ENCODE measurements at regions not wholly inside any gene's neighbourhood (a gene's known extent, or its start where the extent isn't known, plus 50 kb on each side); places are given as distances from the start of the nearest gene placed in this dataset.
"Not testable (repeated sequence)": the region's sequence is repeated elsewhere in the genome, so short reads cannot be mapped to it uniquely, and the experiment has no call there.

- DNase-seq (ENCODE audit: low read depth in 2 of 2) = peak in 1 of 2 experiments; percentile 2
Measured at GRCh38 chr14:83548061-83548839, 1981.7 kb upstream of the FLRT2 start.

- DNase-seq (ENCODE audit: low read depth in 2 of 2) = peak in 1 of 2 experiments; percentile 3
Measured at GRCh38 chr14:83556065-83556464, 1973.9 kb upstream of the FLRT2 start.

- peak; percentile 35 to 40 for DNase-seq (ENCODE audit: low read depth in 2 of 2)
Measured at GRCh38 chr14:83556746-83557453, 1973.0 kb upstream of the FLRT2 start.

- DNase-seq (ENCODE audit: low read depth in 2 of 2) = no peak
Measured at GRCh38 chr14:83558946-83559345, 1971.0 kb upstream of the FLRT2 start.

- DNase-seq (ENCODE audit: low read depth in 2 of 2) = peak; percentile 28 to 36
Measured at GRCh38 chr14:83559721-83560120, 1970.2 kb upstream of the FLRT2 start.

- no peak for DNase-seq (ENCODE audit: low read depth in 2 of 2)
Measured at GRCh38 chr14:83561261-83561660, 1968.7 kb upstream of the FLRT2 start.

GRCh38 chr14:83566567-83566966 lies 1963.4 kb upstream of the FLRT2 start:
- no peak for DNase-seq (ENCODE audit: low read depth in 2 of 2)

GRCh38 chr14:83568141-83568540 lies 1961.8 kb upstream of the FLRT2 start:
- DNase-seq (ENCODE audit: low read depth in 2 of 2) = peak in 1 of 2 experiments; percentile 4

- DNase-seq (ENCODE audit: low read depth in 2 of 2) = no peak
Measured at GRCh38 chr14:83575301-83575700, 1954.6 kb upstream of the FLRT2 start.

GRCh38 chr14:83583201-83583600 lies 1946.7 kb upstream of the FLRT2 start:
- no peak for DNase-seq (ENCODE audit: low read depth in 2 of 2)

- DNase-seq (ENCODE audit: low read depth in 2 of 2) = no peak
Measured at GRCh38 chr14:83594874-83595273, 1935.1 kb upstream of the FLRT2 start.

GRCh38 chr14:83607682-83608081 lies 1922.3 kb upstream of the FLRT2 start:
- DNase-seq (ENCODE audit: low read depth in 2 of 2) = no peak

GRCh38 chr14:83611491-83611890 lies 1918.5 kb upstream of the FLRT2 start:
- no peak for DNase-seq (ENCODE audit: low read depth in 2 of 2)

GRCh38 chr14:83611906-83612390 lies 1918.0 kb upstream of the FLRT2 start:
- DNase-seq (ENCODE audit: low read depth in 2 of 2) = no peak

GRCh38 chr14:83614956-83615355 lies 1915.0 kb upstream of the FLRT2 start:
- no peak for DNase-seq (ENCODE audit: low read depth in 2 of 2)

GRCh38 chr14:83624541-83624940 lies 1905.4 kb upstream of the FLRT2 start:
- DNase-seq (ENCODE audit: low read depth in 2 of 2) = no peak

- DNase-seq (ENCODE audit: low read depth in 2 of 2) = no peak
Measured at GRCh38 chr14:83632375-83632774, 1897.6 kb upstream of the FLRT2 start.

GRCh38 chr14:83638748-83639504 lies 1891.0 kb upstream of the FLRT2 start:
- no peak for DNase-seq (ENCODE audit: low read depth in 2 of 2)

GRCh38 chr14:83639505-83639875 lies 1890.5 kb upstream of the FLRT2 start:
- DNase-seq (ENCODE audit: low read depth in 2 of 2) = not testable (repeated sequence)

- no peak for DNase-seq (ENCODE audit: low read depth in 2 of 2)
Measured at GRCh38 chr14:83646228-83646627, 1883.7 kb upstream of the FLRT2 start.

GRCh38 chr14:83660597-83660996 lies 1869.3 kb upstream of the FLRT2 start:
- no peak for DNase-seq (ENCODE audit: low read depth in 2 of 2)

- DNase-seq (ENCODE audit: low read depth in 2 of 2) = no peak
Measured at GRCh38 chr14:83664389-83664788, 1865.6 kb upstream of the FLRT2 start.

All from fibroblast of skin of left biceps (primary cell).